SK-N-SH (cell line): ENCODE measurements at regions not wholly inside any gene's neighbourhood (a gene's known extent, or its start where the extent isn't known, plus 50 kb on each side); places are given as distances from the start of the nearest gene placed in this dataset.
A peak's percentile ranks its signal among the peaks of the same experiment; 100 is the strongest.

Experiments
- CTCF ChIA-PET: fragments of 300-600, 350-600 bp; formaldehyde crosslinking; extraction: SDS; loops from one replicate; lab custom pipeline; 2021; lab: Yijun Ruan, JAX
- POLR2A ChIA-PET: fragments of 350-600 bp; sonication (Branson Sonifier 250); formaldehyde crosslinking; extraction: SDS; loops from one replicate; lab custom pipeline; 2020; ENCODE audit warnings: antibody characterized with exemption, inconsistent platforms; lab: Yijun Ruan, JAX
- DNase-seq: peaks from one replicate; pipeline ENCODE4 v3.0.0; 2012
- H2AFZ ChIP-seq: fragments of 200-600 bp; sonication (generic); 2 replicates; pipeline ENCODE4 v1.8.1; 2016; ENCODE audit warnings: antibody characterized with exemption, mild to moderate bottlenecking, low read depth
- H3F3A ChIP-seq: fragments of 200-600 bp; sonication (generic); replicated peaks from 2 replicates; pipeline ENCODE3; 2016; ENCODE audit warnings: antibody characterized with exemption, mild to moderate bottlenecking; ENCODE audit not compliant: insufficient read depth
- H3K27ac ChIP-seq, 2 experiments: fragments of 200-500 bp in 1 of 2; fragments of 200-600 bp in 1 of 2; sonication (Bioruptor generic) in 1 of 2; sonication (generic), shearing (Covaris generic) in 1 of 2; 2 replicates each; pipeline versions ENCODE4 v1.5.1 to v1.6.1; 2014 to 2016; ENCODE audit warnings: low read depth in 2 of 2, inconsistent platforms in 1 of 2, low read length in 1 of 2, mild to moderate bottlenecking in 1 of 2, mixed read lengths in 1 of 2
- H3K27me3 ChIP-seq: fragments of 200-600 bp; sonication (generic), shearing (Covaris generic); 2 replicates; pipeline ENCODE4 v1.6.1; 2016; ENCODE audit warnings: mixed run types; ENCODE audit not compliant: insufficient read depth
- H3K36me3 ChIP-seq, 2 experiments: fragments of 200-500 bp in 1 of 2; fragments of 200-600 bp in 1 of 2; sonication (Bioruptor generic) in 1 of 2; sonication (generic) in 1 of 2; replicated peaks in 1 of 2; 2 replicates each; pipeline versions ENCODE3 to v1.5.1; 2014 to 2016; ENCODE audit warnings: low read length in 1 of 2, mild to moderate bottlenecking in 1 of 2; ENCODE audit not compliant: insufficient read depth in 2 of 2, control insufficient read depth in 1 of 2
- H3K4me1 ChIP-seq, 2 experiments: fragments of 200-500 bp in 1 of 2; fragments of 200-600 bp in 1 of 2; sonication (Bioruptor generic) in 1 of 2; sonication (generic), shearing (Covaris generic) in 1 of 2; 2 replicates each; pipeline versions ENCODE4 v1.5.1 to v1.6.1; 2014 to 2016; ENCODE audit warnings: low read depth in 1 of 2, low read length in 1 of 2, mixed run types in 1 of 2; ENCODE audit not compliant: insufficient read depth in 2 of 2, control insufficient read depth in 1 of 2
- H3K4me2 ChIP-seq: fragments of 200-600 bp; sonication (generic), shearing (Covaris generic); 2 replicates; pipeline ENCODE4 v1.6.1; 2017; ENCODE audit warnings: mixed run types
- H3K4me3 ChIP-seq, 2 experiments: fragments of 200-500 bp in 1 of 2; fragments of 200-600 bp in 1 of 2; sonication (Bioruptor generic) in 1 of 2; sonication (generic), shearing (Covaris generic) in 1 of 2; 2 replicates each; pipeline versions ENCODE4 v1.5.1 to v1.8.1; 2014 to 2016; ENCODE audit warnings: low read depth in 2 of 2, inconsistent platforms in 1 of 2, low read length in 1 of 2, mild to moderate bottlenecking in 1 of 2, mixed read lengths in 1 of 2, moderate library complexity in 1 of 2
- H3K79me2 ChIP-seq: fragments of 200-600 bp; sonication (generic); 2 replicates; pipeline ENCODE4 v1.8.1; 2017; ENCODE audit warnings: mild to moderate bottlenecking; ENCODE audit not compliant: insufficient read depth
- H3K9ac ChIP-seq: fragments of 200-600 bp; sonication (generic); 2 replicates; pipeline ENCODE4 v1.6.1; 2017; ENCODE audit warnings: mixed run types
- H3K9me2 ChIP-seq: fragments of 200-600 bp; sonication (generic); 2 replicates; pipeline ENCODE4 v1.6.1; 2017; ENCODE audit warnings: mixed run types
- H3K9me3 ChIP-seq: fragments of 200-600 bp; sonication (generic); 2 replicates; pipeline ENCODE4 v1.6.1; 2017; ENCODE audit warnings: mixed run types, mild to moderate bottlenecking, moderate library complexity
- H4K20me1 ChIP-seq: fragments of 200-600 bp; sonication (generic); 2 replicates; pipeline ENCODE4 v1.6.1; 2017; ENCODE audit warnings: mild to moderate bottlenecking, mixed run types; ENCODE audit not compliant: insufficient read depth
- CHD2 ChIP-seq: fragments of 150-350 bp; IDR thresholded peaks from 2 replicates; pipeline ENCODE4 v1.6.1; 2018; ENCODE audit warnings: low read length; ENCODE audit not compliant: partially characterized antibody
- EZH2phosphoT487 ChIP-seq: fragments of 200-600 bp; sonication (generic); IDR thresholded peaks from 2 replicates; pipeline ENCODE4 v1.6.1; 2017; ENCODE audit warnings: low read depth, mixed run types, mild to moderate bottlenecking, antibody characterized with exemption, moderate library complexity, borderline replicate concordance
- FOSL2 ChIP-seq: IDR thresholded peaks from 2 replicates; pipeline ENCODE4 v1.4.0; 2012; ENCODE audit warnings: low read depth, mild to moderate bottlenecking, moderate library complexity, borderline replicate concordance
- MXI1 ChIP-seq: IDR thresholded peaks from 2 replicates; pipeline ENCODE4 v1.6.1; 2012; ENCODE audit warnings: mild to moderate bottlenecking, low read depth, low read length, improper control_type of control experiment
- NRF1 ChIP-seq: IDR thresholded peaks from 2 replicates; pipeline ENCODE4 v1.6.1; 2012; ENCODE audit warnings: low read depth, mild to moderate bottlenecking, low read length
- RAD21 ChIP-seq: IDR thresholded peaks from 2 replicates; pipeline ENCODE4 v1.6.1; 2012; ENCODE audit warnings: mild to moderate bottlenecking, low read length
- TAF1 ChIP-seq: IDR thresholded peaks from 2 replicates; pipeline ENCODE4 v1.6.1; 2012; ENCODE audit warnings: low read depth, mild to moderate bottlenecking, low read length, moderate library complexity, borderline replicate concordance
- WGBS: methylation state at CpG from one replicate; pipeline ENCODE4 v1.1.6; 2017; ENCODE audit warnings: low lambda C conversion rate; 5-methylcytosine and 5-hydroxymethylcytosine counted together
- TF ChIP-seq, protein P1 (sequence below): IDR thresholded peaks from 2 replicates; pipeline ENCODE4 v1.6.1; 2012; ENCODE audit warnings: mild to moderate bottlenecking, low read depth, low read length, moderate library complexity
- TF ChIP-seq, protein P2 (sequence below): fragments of 150-350 bp; IDR thresholded peaks from 2 replicates; pipeline ENCODE4 v1.6.1; 2017; ENCODE audit warnings: antibody characterized with exemption, low read length, low read depth, borderline replicate concordance
- TF ChIP-seq, protein P3 (sequence below): fragments of 200-600 bp; sonication (generic); IDR thresholded peaks from 2 replicates; pipeline ENCODE4 v1.6.1; 2017; ENCODE audit warnings: antibody characterized with exemption, mild to moderate bottlenecking, moderate library complexity
- TF ChIP-seq, protein P4 (sequence below): IDR thresholded peaks from 2 replicates; pipeline ENCODE4; 2012

DNA sequence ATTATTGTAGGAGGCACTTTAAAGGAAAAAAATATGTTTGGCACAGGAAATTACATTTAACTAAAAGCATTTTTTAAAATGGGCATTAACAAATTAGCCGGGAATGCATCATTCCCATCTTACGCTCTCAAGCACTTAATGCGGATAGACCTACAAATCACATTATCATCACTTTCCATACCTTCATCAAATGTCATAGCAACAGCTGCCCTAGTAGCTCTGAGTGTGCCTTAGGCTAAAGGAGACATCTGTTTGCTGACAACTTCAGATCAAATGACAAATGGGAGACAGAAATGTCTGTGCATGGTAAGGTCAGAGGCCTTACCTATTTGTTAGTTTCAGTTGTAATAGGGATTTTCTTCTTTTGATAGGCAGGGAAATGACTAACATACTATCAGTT is 773.2 kb upstream of the SLC10A2 start (continued):
- no peak for TF ChIP-seq NRF1
- peak; percentile 90 for TF ChIP-seq CHD2
- TF ChIP-seq MXI1: peak; percentile 50; the same call in 1 of the 2 replicates
- TF ChIP-seq, protein P1, sequence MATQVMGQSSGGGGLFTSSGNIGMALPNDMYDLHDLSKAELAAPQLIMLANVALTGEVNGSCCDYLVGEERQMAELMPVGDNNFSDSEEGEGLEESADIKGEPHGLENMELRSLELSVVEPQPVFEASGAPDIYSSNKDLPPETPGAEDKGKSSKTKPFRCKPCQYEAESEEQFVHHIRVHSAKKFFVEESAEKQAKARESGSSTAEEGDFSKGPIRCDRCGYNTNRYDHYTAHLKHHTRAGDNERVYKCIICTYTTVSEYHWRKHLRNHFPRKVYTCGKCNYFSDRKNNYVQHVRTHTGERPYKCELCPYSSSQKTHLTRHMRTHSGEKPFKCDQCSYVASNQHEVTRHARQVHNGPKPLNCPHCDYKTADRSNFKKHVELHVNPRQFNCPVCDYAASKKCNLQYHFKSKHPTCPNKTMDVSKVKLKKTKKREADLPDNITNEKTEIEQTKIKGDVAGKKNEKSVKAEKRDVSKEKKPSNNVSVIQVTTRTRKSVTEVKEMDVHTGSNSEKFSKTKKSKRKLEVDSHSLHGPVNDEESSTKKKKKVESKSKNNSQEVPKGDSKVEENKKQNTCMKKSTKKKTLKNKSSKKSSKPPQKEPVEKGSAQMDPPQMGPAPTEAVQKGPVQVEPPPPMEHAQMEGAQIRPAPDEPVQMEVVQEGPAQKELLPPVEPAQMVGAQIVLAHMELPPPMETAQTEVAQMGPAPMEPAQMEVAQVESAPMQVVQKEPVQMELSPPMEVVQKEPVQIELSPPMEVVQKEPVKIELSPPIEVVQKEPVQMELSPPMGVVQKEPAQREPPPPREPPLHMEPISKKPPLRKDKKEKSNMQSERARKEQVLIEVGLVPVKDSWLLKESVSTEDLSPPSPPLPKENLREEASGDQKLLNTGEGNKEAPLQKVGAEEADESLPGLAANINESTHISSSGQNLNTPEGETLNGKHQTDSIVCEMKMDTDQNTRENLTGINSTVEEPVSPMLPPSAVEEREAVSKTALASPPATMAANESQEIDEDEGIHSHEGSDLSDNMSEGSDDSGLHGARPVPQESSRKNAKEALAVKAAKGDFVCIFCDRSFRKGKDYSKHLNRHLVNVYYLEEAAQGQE: no peak
- peak; percentile 46 for TF ChIP-seq RAD21
- no peak for TF ChIP-seq FOSL2

DNA sequence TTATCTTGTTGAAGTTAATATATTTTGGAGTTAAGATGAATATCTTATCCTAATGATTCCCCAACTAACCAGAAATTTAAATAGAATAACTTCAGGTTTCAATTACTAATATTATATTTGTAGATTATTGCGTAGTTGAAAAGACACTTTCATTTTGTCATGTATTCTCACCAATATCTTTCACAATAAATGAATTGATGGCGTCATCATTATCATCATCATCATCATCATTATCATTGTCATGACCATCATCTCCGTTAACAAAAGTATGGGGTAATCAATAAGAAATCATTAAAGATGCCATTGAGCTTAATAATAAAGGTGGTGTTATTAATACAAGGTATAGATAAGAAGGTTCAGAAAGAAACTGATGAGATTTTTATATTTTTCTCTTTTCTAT is 768.8 kb upstream of the SLC10A2 start:
- Histone ChIP-seq H3K9ac (no peak overlapping the region), H3K79me2 (no peaks in the 10 kb centered on the region), H3K27ac (no peak overlapping the region), H4K20me1 (no peaks in the 10 kb centered on the region), H2AFZ (no peak overlapping the region), H3K27me3 (no peaks in the 10 kb centered on the region)
- TF ChIP-seq, protein P2, sequence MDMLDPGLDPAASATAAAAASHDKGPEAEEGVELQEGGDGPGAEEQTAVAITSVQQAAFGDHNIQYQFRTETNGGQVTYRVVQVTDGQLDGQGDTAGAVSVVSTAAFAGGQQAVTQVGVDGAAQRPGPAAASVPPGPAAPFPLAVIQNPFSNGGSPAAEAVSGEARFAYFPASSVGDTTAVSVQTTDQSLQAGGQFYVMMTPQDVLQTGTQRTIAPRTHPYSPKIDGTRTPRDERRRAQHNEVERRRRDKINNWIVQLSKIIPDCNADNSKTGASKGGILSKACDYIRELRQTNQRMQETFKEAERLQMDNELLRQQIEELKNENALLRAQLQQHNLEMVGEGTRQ: no peak
- TF ChIP-seq, protein P3, sequence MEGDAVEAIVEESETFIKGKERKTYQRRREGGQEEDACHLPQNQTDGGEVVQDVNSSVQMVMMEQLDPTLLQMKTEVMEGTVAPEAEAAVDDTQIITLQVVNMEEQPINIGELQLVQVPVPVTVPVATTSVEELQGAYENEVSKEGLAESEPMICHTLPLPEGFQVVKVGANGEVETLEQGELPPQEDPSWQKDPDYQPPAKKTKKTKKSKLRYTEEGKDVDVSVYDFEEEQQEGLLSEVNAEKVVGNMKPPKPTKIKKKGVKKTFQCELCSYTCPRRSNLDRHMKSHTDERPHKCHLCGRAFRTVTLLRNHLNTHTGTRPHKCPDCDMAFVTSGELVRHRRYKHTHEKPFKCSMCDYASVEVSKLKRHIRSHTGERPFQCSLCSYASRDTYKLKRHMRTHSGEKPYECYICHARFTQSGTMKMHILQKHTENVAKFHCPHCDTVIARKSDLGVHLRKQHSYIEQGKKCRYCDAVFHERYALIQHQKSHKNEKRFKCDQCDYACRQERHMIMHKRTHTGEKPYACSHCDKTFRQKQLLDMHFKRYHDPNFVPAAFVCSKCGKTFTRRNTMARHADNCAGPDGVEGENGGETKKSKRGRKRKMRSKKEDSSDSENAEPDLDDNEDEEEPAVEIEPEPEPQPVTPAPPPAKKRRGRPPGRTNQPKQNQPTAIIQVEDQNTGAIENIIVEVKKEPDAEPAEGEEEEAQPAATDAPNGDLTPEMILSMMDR: no peak
- TF ChIP-seq TAF1: no peak
- no peak for TF ChIP-seq EZH2phosphoT487
- TF ChIP-seq, protein P4, sequence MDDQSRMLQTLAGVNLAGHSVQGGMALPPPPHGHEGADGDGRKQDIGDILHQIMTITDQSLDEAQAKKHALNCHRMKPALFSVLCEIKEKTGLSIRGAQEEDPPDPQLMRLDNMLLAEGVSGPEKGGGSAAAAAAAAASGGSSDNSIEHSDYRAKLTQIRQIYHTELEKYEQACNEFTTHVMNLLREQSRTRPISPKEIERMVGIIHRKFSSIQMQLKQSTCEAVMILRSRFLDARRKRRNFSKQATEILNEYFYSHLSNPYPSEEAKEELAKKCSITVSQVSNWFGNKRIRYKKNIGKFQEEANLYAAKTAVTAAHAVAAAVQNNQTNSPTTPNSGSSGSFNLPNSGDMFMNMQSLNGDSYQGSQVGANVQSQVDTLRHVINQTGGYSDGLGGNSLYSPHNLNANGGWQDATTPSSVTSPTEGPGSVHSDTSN: no peak
- TF ChIP-seq, all 33 proteins: peak for 0
- Histone ChIP-seq H3K4me2 (no peak overlapping the region), H3K9me2 (no peaks in the 10 kb centered on the region), H3K9me3 (0 out of 2 replicates have a peak, but pooled peaks cover 3% of the 10 kb centered on the region), H3F3A (no peaks in the 10 kb centered on the region), H3K4me1 (peaks cover 0 to 13% of the 10 kb centered on the region in 2 experiments; a peak in 1 of 4 replicates), H3K4me3 (no peak overlapping the region), H3K36me3 (peaks cover 0 to 4% of the 10 kb centered on the region in 2 experiments)
- POLR2A ChIA-PET: no interaction called here
- DNase-seq: no peak
- CTCF ChIA-PET: no interaction called here
- WGBS: 69% methylated on average over 3 of the region's 3 CpGs
